Neural progenitor cell (in vitro differentiated cells): ENCODE measurements at regions not wholly inside any gene's neighbourhood (a gene's known extent, or its start where the extent isn't known, plus 50 kb on each side); places are given as distances from the start of the nearest gene placed in this dataset.
A peak's percentile ranks its signal among the peaks of the same experiment; 100 is the strongest.

ENCODE experiments used
- DNase-seq: peaks from one replicate; pipeline ENCODE4 v3.0.0-alpha.2; 2016; ENCODE audit warnings: low spot score
- H2AFZ ChIP-seq: fragments of 200-600 bp; sonication (generic); replicated peaks from 2 replicates; pipeline ENCODE4 v1.6.1; 2016; ENCODE audit warnings: antibody characterized with exemption
- H3F3A ChIP-seq: fragments of 200-600 bp; sonication (generic); 2 replicates; pipeline ENCODE4 v1.6.1; 2016; ENCODE audit warnings: antibody characterized with exemption, low read depth
- H3K27ac ChIP-seq: fragments of 200-600 bp; sonication (generic); 2 replicates; pipeline ENCODE4 v1.5.1; 2016; ENCODE audit warnings: mild to moderate bottlenecking
- H3K27me3 ChIP-seq: fragments of 200-600 bp; sonication (generic); 2 replicates; pipeline ENCODE4 v1.6.1; 2016; ENCODE audit warnings: mild to moderate bottlenecking, moderate library complexity
- H3K36me3 ChIP-seq: fragments of 200-600 bp; sonication (generic); 2 replicates; pipeline ENCODE4 v1.5.1; 2016
- H3K4me1 ChIP-seq: fragments of 200-600 bp; sonication (generic); 2 replicates; pipeline ENCODE4 v1.6.1; 2016; ENCODE audit warnings: mixed run types
- H3K4me2 ChIP-seq: fragments of 200-600 bp; sonication (generic); 2 replicates; pipeline ENCODE4 v1.6.1; 2016
- H3K4me3 ChIP-seq: fragments of 200-600 bp; sonication (generic); 2 replicates; pipeline ENCODE4 v1.5.1; 2016
- H3K79me2 ChIP-seq: fragments of 200-600 bp; sonication (generic); 2 replicates; pipeline ENCODE4 v1.6.1; 2016; ENCODE audit warnings: low read depth
- H3K9ac ChIP-seq: fragments of 200-600 bp; sonication (generic); 2 replicates; pipeline ENCODE4 v1.6.1; 2016
- H3K9me3 ChIP-seq: fragments of 200-600 bp; sonication (generic); 2 replicates; pipeline ENCODE4 v1.5.1; 2016; ENCODE audit warnings: low read depth
- H4K20me1 ChIP-seq: fragments of 200-600 bp; sonication (generic); 2 replicates; pipeline ENCODE4 v1.6.1; 2016; ENCODE audit warnings: low read depth
- H3K27ac Mint-ChIP-seq: 3 replicates; pipeline ENCODE4 v1.8.0; 2021; ENCODE audit warnings: mixed read lengths
- H3K27me3 Mint-ChIP-seq: 2 replicates; pipeline ENCODE4 v1.8.0; 2022; ENCODE audit warnings: low read depth, mild to moderate bottlenecking, inconsistent platforms, moderate library complexity, mixed read lengths; ENCODE audit not compliant: insufficient read depth
- H3K36me3 Mint-ChIP-seq: 3 replicates; pipeline ENCODE4 v1.8.0; 2021; ENCODE audit warnings: mixed read lengths
- H3K4me1 Mint-ChIP-seq: 3 replicates; pipeline ENCODE4 v1.8.0; 2021; ENCODE audit warnings: mixed read lengths
- H3K4me3 Mint-ChIP-seq: 3 replicates; pipeline ENCODE4 v1.8.0; 2021; ENCODE audit warnings: mild to moderate bottlenecking, moderate library complexity, mixed read lengths
- H3K9me3 Mint-ChIP-seq: 3 replicates; pipeline ENCODE4 v1.8.0; 2020; ENCODE audit warnings: mixed read lengths
- EZH2 ChIP-seq: fragments of 200-600 bp; sonication (generic); IDR thresholded peaks from 2 replicates; pipeline ENCODE4 v1.6.1; 2017; ENCODE audit warnings: antibody characterized with exemption, mild to moderate bottlenecking, moderate library complexity
- EZH2phosphoT487 ChIP-seq: fragments of 200-600 bp; sonication (generic); IDR thresholded peaks from 2 replicates; pipeline ENCODE4 v1.6.1; 2017; ENCODE audit warnings: antibody characterized with exemption
- TF ChIP-seq, protein P1 (sequence below): fragments of 200-600 bp; sonication (generic); IDR thresholded peaks from 2 replicates; pipeline ENCODE4 v1.5.1; 2017; ENCODE audit warnings: antibody characterized with exemption, mild to moderate bottlenecking

DNA sequence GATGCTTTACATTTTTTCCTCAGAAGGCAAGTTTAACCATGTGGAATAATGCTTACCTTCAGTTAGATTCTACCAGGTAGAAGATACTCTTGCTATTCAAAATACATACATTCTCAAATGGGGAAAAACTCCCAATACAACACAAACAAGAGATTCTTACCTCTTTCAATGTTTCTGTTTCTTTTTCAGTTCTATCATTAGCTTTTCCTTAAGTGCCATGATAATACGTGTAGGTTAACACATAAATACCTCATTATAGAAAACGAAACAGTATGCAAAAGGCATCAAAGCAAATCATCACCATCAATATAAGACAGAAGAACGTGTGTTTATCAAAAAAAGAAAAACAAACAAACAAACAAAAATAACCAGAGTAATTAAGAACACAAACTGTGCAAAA lies 300.7 kb upstream of the ROBO1 start:
- Histone ChIP-seq H3K27me3 (no peaks in the 10 kb centered on the region), H2AFZ (no peak overlapping the region), H3K4me3 (no peak overlapping the region), H3K4me1 (peaks cover 5% of the 10 kb centered on the region), H3K27ac (no peak overlapping the region), H3K4me2 (no peak overlapping the region), H3K9me3 (no peaks in the 10 kb centered on the region), H3F3A (no peaks in the 10 kb centered on the region), H4K20me1 (no peaks in the 10 kb centered on the region), H3K79me2 (no peaks in the 10 kb centered on the region), H3K9ac (no peak overlapping the region), H3K36me3 (no peaks in the 10 kb centered on the region)
- TF ChIP-seq EZH2 (no peak), EZH2phosphoT487 (no peak)
- TF ChIP-seq, protein P1, sequence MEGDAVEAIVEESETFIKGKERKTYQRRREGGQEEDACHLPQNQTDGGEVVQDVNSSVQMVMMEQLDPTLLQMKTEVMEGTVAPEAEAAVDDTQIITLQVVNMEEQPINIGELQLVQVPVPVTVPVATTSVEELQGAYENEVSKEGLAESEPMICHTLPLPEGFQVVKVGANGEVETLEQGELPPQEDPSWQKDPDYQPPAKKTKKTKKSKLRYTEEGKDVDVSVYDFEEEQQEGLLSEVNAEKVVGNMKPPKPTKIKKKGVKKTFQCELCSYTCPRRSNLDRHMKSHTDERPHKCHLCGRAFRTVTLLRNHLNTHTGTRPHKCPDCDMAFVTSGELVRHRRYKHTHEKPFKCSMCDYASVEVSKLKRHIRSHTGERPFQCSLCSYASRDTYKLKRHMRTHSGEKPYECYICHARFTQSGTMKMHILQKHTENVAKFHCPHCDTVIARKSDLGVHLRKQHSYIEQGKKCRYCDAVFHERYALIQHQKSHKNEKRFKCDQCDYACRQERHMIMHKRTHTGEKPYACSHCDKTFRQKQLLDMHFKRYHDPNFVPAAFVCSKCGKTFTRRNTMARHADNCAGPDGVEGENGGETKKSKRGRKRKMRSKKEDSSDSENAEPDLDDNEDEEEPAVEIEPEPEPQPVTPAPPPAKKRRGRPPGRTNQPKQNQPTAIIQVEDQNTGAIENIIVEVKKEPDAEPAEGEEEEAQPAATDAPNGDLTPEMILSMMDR: no peak
- DNase-seq: no peak
- H3K4me1 Mint-ChIP-seq: peaks cover 12% of the 10 kb centered on the region
- no peaks in the 10 kb centered on the region for H3K36me3 Mint-ChIP-seq
- no peak overlapping the region for H3K27ac Mint-ChIP-seq
- peaks cover 2% of the 10 kb centered on the region for H3K27me3 Mint-ChIP-seq
- no peaks in the 10 kb centered on the region for H3K9me3 Mint-ChIP-seq
- no peak overlapping the region for H3K4me3 Mint-ChIP-seq

DNA sequence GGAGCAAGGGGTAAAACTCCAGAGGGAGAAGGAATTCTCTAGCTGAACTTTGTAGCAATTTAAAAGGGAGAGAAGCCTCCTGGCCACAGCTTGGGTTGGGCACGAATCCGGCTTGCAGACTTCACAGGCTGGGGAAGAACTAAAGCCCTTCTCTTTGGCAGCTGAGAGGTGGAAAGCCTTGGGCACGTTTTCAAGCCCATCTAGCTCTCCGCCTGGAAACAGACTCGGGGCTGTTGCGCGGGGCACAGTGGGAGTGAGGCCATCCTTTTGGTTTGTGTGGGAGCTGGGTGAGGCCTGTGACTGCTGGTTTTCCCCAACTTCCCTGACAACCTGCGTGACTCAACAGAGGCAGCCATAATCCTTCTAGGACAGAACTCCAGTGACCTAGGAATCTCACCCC lies 295.7 kb upstream of the ROBO1 start:
- TF ChIP-seq EZH2phosphoT487 (no peak), EZH2 (no peak)
- TF ChIP-seq, protein P1: no peak
- H3K27ac Mint-ChIP-seq: no peak overlapping the region
- H2AFZ ChIP-seq: peak overlapping the region; percentile 76

DNA sequence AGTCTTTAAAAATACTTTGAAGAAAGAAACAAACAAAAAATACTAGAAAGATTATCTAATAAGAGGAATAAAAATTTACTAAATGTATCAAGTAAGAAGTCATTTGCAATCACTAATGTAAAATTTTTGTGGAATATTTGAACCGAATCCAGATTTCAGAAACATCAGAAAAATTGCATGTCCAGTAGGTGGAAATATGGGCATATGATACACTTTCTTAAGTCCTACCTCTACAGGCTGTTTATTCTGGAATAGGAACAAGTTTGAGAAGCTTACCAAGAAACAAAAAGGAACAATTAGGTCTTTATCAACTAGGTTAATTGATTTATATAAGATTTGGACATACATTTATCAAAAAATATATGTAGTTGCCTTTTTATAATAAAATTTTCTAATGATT lies 292.9 kb upstream of the ROBO1 start:
- H3K4me1 Mint-ChIP-seq: no peaks in the 10 kb centered on the region
- Histone ChIP-seq H3K27me3 (no peaks in the 10 kb centered on the region), H3K79me2 (no peaks in the 10 kb centered on the region), H3K4me2 (no peak overlapping the region), H3K36me3 (no peaks in the 10 kb centered on the region), H4K20me1 (no peaks in the 10 kb centered on the region), H3K4me1 (no peaks in the 10 kb centered on the region), H3K9ac (no peak overlapping the region), H3F3A (no peaks in the 10 kb centered on the region), H3K9me3 (no peaks in the 10 kb centered on the region), H3K27ac (no peak overlapping the region), H3K4me3 (no peak overlapping the region), H2AFZ (no peak overlapping the region)
- TF ChIP-seq, protein P1: no peak
- TF ChIP-seq EZH2phosphoT487 (no peak), EZH2 (no peak)
- no peak overlapping the region for H3K4me3 Mint-ChIP-seq
- no peaks in the 10 kb centered on the region for H3K27me3 Mint-ChIP-seq
- H3K9me3 Mint-ChIP-seq: no peaks in the 10 kb centered on the region
- no peaks in the 10 kb centered on the region for H3K36me3 Mint-ChIP-seq
- no peak overlapping the region for H3K27ac Mint-ChIP-seq
- DNase-seq: no peak

More for the DNA sequence above, 295.7 kb upstream of the ROBO1 start:
- H3K4me2 ChIP-seq: no peak overlapping the region
- H3K9me3 ChIP-seq: no peaks in the 10 kb centered on the region
- Mint-ChIP-seq H3K27me3 (no peaks in the 10 kb centered on the region), H3K36me3 (no peaks in the 10 kb centered on the region), H3K9me3 (no peaks in the 10 kb centered on the region), H3K4me3 (no peak overlapping the region), H3K4me1 (no peaks in the 10 kb centered on the region)
- no peaks in the 10 kb centered on the region for H3F3A ChIP-seq
- H3K79me2 ChIP-seq: no peaks in the 10 kb centered on the region
- no peaks in the 10 kb centered on the region for H3K36me3 ChIP-seq
- H3K9ac ChIP-seq: no peak overlapping the region
- H3K4me1 ChIP-seq: no peaks in the 10 kb centered on the region
- H3K27me3 ChIP-seq: no peaks in the 10 kb centered on the region
- no peaks in the 10 kb centered on the region for H4K20me1 ChIP-seq
- no peak overlapping the region for H3K27ac ChIP-seq
- DNase-seq: no peak
- no peak overlapping the region for H3K4me3 ChIP-seq
